CD14-positive monocyte (primary cell): ENCODE measurements at regions not wholly inside any gene's neighbourhood (a gene's known extent, or its start where the extent isn't known, plus 50 kb on each side); places are given as distances from the start of the nearest gene placed in this dataset.

Experiments used
- DNase-seq, 3 donors: peaks; one replicate each; pipeline ENCODE4 v3.0.0-alpha.2; 2011 to 2022
- H2AFZ ChIP-seq: 2 replicates; pipeline ENCODE4 v1.6.0; 2012; ENCODE audit warnings: mild to moderate bottlenecking, low read depth, low read length, inconsistent platforms; ENCODE audit not compliant: insufficient read depth, poor library complexity, severe bottlenecking
- H3K27ac ChIP-seq, 2 donors: 1 replicate in 1 of 2; 2 replicates in 1 of 2; pipeline ENCODE4 v1.5.1; 2012 to 2013; ENCODE audit warnings: low read length in 2 of 2, control low read depth in 1 of 2, inconsistent platforms in 1 of 2, low read depth in 1 of 2, mild to moderate bottlenecking in 1 of 2
- H3K27me3 ChIP-seq, 2 donors: one replicate each; pipeline versions ENCODE4 v1.6.0 to v1.6.1; 2011 to 2013; ENCODE audit warnings: low read length in 2 of 2; ENCODE audit not compliant: control insufficient read depth in 2 of 2, insufficient read depth in 2 of 2
- H3K36me3 ChIP-seq, 2 donors: replicated peaks in 1 of 2; 1 replicate in 1 of 2; 2 replicates in 1 of 2; pipeline versions ENCODE4 v1.5.1 to v1.6.1; 2012 to 2013; ENCODE audit warnings: low read length in 2 of 2, control low read depth in 1 of 2, inconsistent platforms in 1 of 2, mild to moderate bottlenecking in 1 of 2; ENCODE audit not compliant: insufficient read depth in 2 of 2, control insufficient read depth in 1 of 2
- H3K4me1 ChIP-seq, 2 donors: 1 replicate in 1 of 2; 2 replicates in 1 of 2; pipeline versions ENCODE4 v1.5.1 to v1.6.1; 2012 to 2013; ENCODE audit warnings: low read length in 2 of 2, control low read depth in 1 of 2, inconsistent platforms in 1 of 2, mild to moderate bottlenecking in 1 of 2, moderate library complexity in 1 of 2; ENCODE audit not compliant: insufficient read depth in 2 of 2, control insufficient read depth in 1 of 2
- H3K4me2 ChIP-seq: replicated peaks from 2 replicates; pipeline ENCODE3; 2012; ENCODE audit warnings: low read length, moderate library complexity, mild to moderate bottlenecking; ENCODE audit not compliant: poor library complexity, severe bottlenecking; ENCODE audit errors: extremely low read depth
- H3K4me3 ChIP-seq, 3 experiments: fragments of 200-600 bp in 1 of 3; sonication (generic) in 1 of 3; replicated peaks in 1 of 3; 1 replicate in 2 of 3; 2 replicates in 1 of 3; pipeline ENCODE4 v1.5.1; 2011 to 2013; ENCODE audit warnings: low read length in 3 of 3, mild to moderate bottlenecking in 3 of 3, control low read depth in 2 of 3, low read depth in 2 of 3, inconsistent platforms in 1 of 3, moderate library complexity in 1 of 3
- H3K79me2 ChIP-seq: 2 replicates; pipeline ENCODE4 v1.6.0; 2012; ENCODE audit warnings: mild to moderate bottlenecking, control low read depth, inconsistent platforms, low read length, moderate library complexity; ENCODE audit not compliant: insufficient read depth
- H3K9ac ChIP-seq: 2 replicates; pipeline ENCODE4 v1.6.0; 2017; ENCODE audit warnings: low read length, mild to moderate bottlenecking; ENCODE audit not compliant: insufficient read depth, poor library complexity, severe bottlenecking
- H3K9me3 ChIP-seq, 2 donors: replicated peaks in 1 of 2; 1 replicate in 1 of 2; 2 replicates in 1 of 2; pipeline versions ENCODE4 v1.5.1 to v1.6.1; 2012 to 2013; ENCODE audit warnings: low read length in 2 of 2, control low read depth in 1 of 2; ENCODE audit not compliant: control insufficient read depth in 1 of 2, insufficient read depth in 1 of 2
- H4K20me1 ChIP-seq: 2 replicates; pipeline ENCODE4 v1.6.0; 2012; ENCODE audit warnings: mild to moderate bottlenecking, low read length, control low read depth, moderate library complexity; ENCODE audit not compliant: insufficient read depth
- H3K27ac Mint-ChIP-seq, 7 donors: one replicate each; pipeline ENCODE4 v1.8.0; 2020; ENCODE audit warnings: mild to moderate bottlenecking in 7 of 7, mixed read lengths in 7 of 7, moderate library complexity in 6 of 7, inconsistent platforms in 2 of 7
- H3K27me3 Mint-ChIP-seq, 3 donors: one replicate each; pipeline ENCODE4 v1.8.0; 2021 to 2022; ENCODE audit warnings: low read depth in 3 of 3, mild to moderate bottlenecking in 3 of 3, mixed read lengths in 3 of 3, moderate library complexity in 3 of 3, inconsistent platforms in 1 of 3
- H3K36me3 Mint-ChIP-seq, 2 donors: one replicate each; pipeline ENCODE4 v1.8.0; 2020; ENCODE audit warnings: mixed read lengths in 2 of 2, inconsistent platforms in 1 of 2, mild to moderate bottlenecking in 1 of 2
- H3K4me1 Mint-ChIP-seq: one replicate; pipeline ENCODE4 v1.8.0; 2020; ENCODE audit warnings: mild to moderate bottlenecking, mixed read lengths
- H3K4me3 Mint-ChIP-seq, 2 donors: one replicate each; pipeline ENCODE4 v1.8.0; 2020; ENCODE audit warnings: mild to moderate bottlenecking in 2 of 2, mixed read lengths in 2 of 2, moderate library complexity in 1 of 2
- H3K9me3 Mint-ChIP-seq, 7 donors: one replicate each; pipeline ENCODE4 v1.8.0; 2020 to 2022; ENCODE audit warnings: mixed read lengths in 7 of 7, mild to moderate bottlenecking in 6 of 7, moderate library complexity in 6 of 7, inconsistent platforms in 2 of 7
- WGBS: methylation state at CpG from one replicate; pipeline ENCODE4 v1.1.5; 2013; ENCODE audit warnings: missing lambda C conversion rate; ENCODE audit not compliant: insufficient coverage; 5-methylcytosine and 5-hydroxymethylcytosine counted together
- intact Hi-C, 2 donors: fragments of 100-400 bp; cut with micrococcal nuclease; formaldehyde crosslinking; loops; one replicate each; pipeline versions ENCODE4 v1.15.0 to v1.15.1; 2023
- TF ChIP-seq, protein P1 (sequence below): fragments of 200-600 bp; IDR thresholded peaks from one replicate; pipeline ENCODE4 v1.8.0; 2022; ENCODE audit warnings: antibody characterized with exemption, mild to moderate bottlenecking

DNA sequence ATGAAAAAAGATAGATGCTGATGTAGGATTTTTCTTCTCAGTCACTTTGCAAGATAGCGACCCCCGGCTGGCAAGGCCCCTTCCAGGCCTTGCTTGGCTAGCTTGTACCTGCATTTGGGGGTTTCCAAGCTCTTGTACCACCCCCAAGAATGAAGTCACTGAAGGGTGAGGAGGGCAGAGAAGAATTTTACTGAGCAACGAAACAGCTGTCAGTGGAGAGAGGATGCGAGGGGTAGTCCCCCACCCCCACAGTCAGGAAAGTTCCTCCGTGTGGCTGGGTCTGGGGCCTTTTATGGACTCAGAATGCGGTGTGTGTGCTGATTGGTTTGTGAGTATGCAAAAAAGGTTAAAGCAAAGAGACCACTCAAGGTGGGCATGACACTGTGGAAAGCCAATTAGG is 382.0 kb downstream of the GPD2 start:
- peaks cover 0 to 3% (median 0%) of the 10 kb centered on the region in 7 donors for H3K9me3 Mint-ChIP-seq
- Histone ChIP-seq H4K20me1 (no peaks in the 10 kb centered on the region), H3K4me3 (no peak overlapping the region), H3K36me3 (no peaks in the 10 kb centered on the region), H2AFZ (no peak overlapping the region), H3K9ac (no peak overlapping the region), H3K9me3 (no peaks in the 10 kb centered on the region), H3K4me2 (no peak overlapping the region), H3K4me1 (no peaks in the 10 kb centered on the region), H3K27ac (no peak overlapping the region), H3K27me3 (no peaks in the 10 kb centered on the region), H3K79me2 (no peaks in the 10 kb centered on the region)
- intact Hi-C loops, result no loop called here
- TF ChIP-seq, protein P1, sequence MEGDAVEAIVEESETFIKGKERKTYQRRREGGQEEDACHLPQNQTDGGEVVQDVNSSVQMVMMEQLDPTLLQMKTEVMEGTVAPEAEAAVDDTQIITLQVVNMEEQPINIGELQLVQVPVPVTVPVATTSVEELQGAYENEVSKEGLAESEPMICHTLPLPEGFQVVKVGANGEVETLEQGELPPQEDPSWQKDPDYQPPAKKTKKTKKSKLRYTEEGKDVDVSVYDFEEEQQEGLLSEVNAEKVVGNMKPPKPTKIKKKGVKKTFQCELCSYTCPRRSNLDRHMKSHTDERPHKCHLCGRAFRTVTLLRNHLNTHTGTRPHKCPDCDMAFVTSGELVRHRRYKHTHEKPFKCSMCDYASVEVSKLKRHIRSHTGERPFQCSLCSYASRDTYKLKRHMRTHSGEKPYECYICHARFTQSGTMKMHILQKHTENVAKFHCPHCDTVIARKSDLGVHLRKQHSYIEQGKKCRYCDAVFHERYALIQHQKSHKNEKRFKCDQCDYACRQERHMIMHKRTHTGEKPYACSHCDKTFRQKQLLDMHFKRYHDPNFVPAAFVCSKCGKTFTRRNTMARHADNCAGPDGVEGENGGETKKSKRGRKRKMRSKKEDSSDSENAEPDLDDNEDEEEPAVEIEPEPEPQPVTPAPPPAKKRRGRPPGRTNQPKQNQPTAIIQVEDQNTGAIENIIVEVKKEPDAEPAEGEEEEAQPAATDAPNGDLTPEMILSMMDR, result no peak
- WGBS, result 64% methylated on average over 4 of the region's 6 CpGs
- H3K36me3 Mint-ChIP-seq, result no peaks in the 10 kb centered on the region
- H3K27me3 Mint-ChIP-seq, result peaks cover 0 to 1% (median 0%) of the 10 kb centered on the region in 3 donors
- H3K4me3 Mint-ChIP-seq, result no peak overlapping the region
- DNase-seq, result no peak
- H3K27ac Mint-ChIP-seq, result no peak overlapping the region
- H3K4me1 Mint-ChIP-seq, result no peaks in the 10 kb centered on the region

DNA sequence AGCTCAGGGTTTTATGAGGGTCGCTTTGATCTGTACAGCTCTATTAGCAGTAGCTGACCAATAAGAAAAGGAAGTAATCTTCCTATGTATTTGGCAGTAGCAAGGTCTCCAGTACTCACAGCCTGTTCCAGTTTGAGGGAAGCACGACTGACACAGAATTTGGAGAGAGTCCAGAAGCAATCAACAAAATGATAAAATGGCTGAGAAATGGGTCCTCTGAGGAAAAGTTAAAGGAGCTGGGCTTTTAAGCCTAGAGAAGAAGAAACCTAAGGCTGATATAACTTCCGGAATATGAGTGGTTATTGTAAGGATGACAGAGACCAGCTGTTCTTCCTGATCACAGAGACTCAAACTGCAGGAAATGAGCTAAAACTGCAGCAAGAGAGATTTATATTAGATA is 382.8 kb downstream of the GPD2 start:
- no peaks in the 10 kb centered on the region for H3K79me2 ChIP-seq
- H3K27ac ChIP-seq, result no peak overlapping the region
- no peaks in the 10 kb centered on the region for H3K4me1 ChIP-seq
- H3K4me2 ChIP-seq, result no peak overlapping the region
- no peaks in the 10 kb centered on the region for H3K9me3 ChIP-seq
- no peaks in the 10 kb centered on the region for H3K36me3 ChIP-seq
- H3K9ac ChIP-seq, result no peak overlapping the region
- H4K20me1 ChIP-seq, result no peaks in the 10 kb centered on the region
- Mint-ChIP-seq H3K4me1 (no peaks in the 10 kb centered on the region), H3K27ac (no peak overlapping the region), H3K36me3 (no peaks in the 10 kb centered on the region), H3K4me3 (no peak overlapping the region), H3K9me3 (peaks cover 0 to 3% (median 0%) of the 10 kb centered on the region in 7 donors), H3K27me3 (peaks cover 0 to 1% (median 0%) of the 10 kb centered on the region in 3 donors)
- intact Hi-C loops, result no loop called here
- 60% methylated on average over 2 of the region's 3 CpGs for WGBS
- H3K27me3 ChIP-seq, result no peaks in the 10 kb centered on the region
- H3K4me3 ChIP-seq, result no peak overlapping the region
- DNase-seq, result no peak
- no peak overlapping the region for H2AFZ ChIP-seq
- TF ChIP-seq, protein P1, result no peak
